IMR-90 (cell line): ENCODE measurements at regions not wholly inside any gene's neighbourhood (a gene's known extent, or its start where the extent isn't known, plus 50 kb on each side); places are given as distances from the start of the nearest gene placed in this dataset.

ENCODE experiments used
- ATAC-seq: fragments of 200-7000 bp; cut with Tn5 transposase; 2 replicates; pipeline ENCODE4 v1.9.1; 2020; ENCODE audit warnings: low read depth, mild to moderate bottlenecking, moderate library complexity
- BruUV-seq: library from RNA; stranded (reverse); fragments of 400-500 nt; replicated peaks from 2 replicates; lab custom pipeline; 2021; lab: Mats Ljungman, UMichigan
- CTCF ChIA-PET: fragments of 300-600 bp; formaldehyde crosslinking; extraction: SDS; loops from one replicate; lab custom pipeline; 2021; ENCODE audit warnings: antibody characterized with exemption; lab: Yijun Ruan, JAX
- POLR2A ChIA-PET: fragments of 300-600 bp; sonication (Branson Sonifier 250); formaldehyde crosslinking; loops from one replicate; lab custom pipeline; 2022; ENCODE audit warnings: antibody characterized with exemption; ENCODE audit not compliant: unreplicated experiment; lab: Charles Lee
- DNase-seq: peaks from one replicate; pipeline ENCODE4 v3.0.0; 2013
- H2AFZ ChIP-seq: replicated peaks from 2 replicates; pipeline ENCODE3; 2013; ENCODE audit warnings: low read length, mild to moderate bottlenecking; ENCODE audit not compliant: poor library complexity
- H2AK5ac ChIP-seq: 2 replicates; pipeline ENCODE4 v1.6.1; 2013; ENCODE audit warnings: low read depth, low read length, inconsistent platforms
- H2AK9ac ChIP-seq: replicated peaks from 2 replicates; pipeline ENCODE3; 2013; ENCODE audit warnings: mild to moderate bottlenecking, low read depth, low read length, moderate library complexity; ENCODE audit not compliant: poor library complexity
- H2BK120ac ChIP-seq: 2 replicates; pipeline ENCODE4 v1.6.1; 2013; ENCODE audit warnings: low read depth, low read length, inconsistent platforms
- H2BK15ac ChIP-seq: 3 replicates; pipeline ENCODE4 v1.6.1; 2013; ENCODE audit warnings: low read depth, low read length, inconsistent platforms
- H2BK20ac ChIP-seq: 2 replicates; pipeline ENCODE4 v1.6.1; 2013; ENCODE audit warnings: low read depth, mild to moderate bottlenecking, inconsistent platforms, low read length, moderate library complexity
- H2BK5ac ChIP-seq: 2 replicates; pipeline ENCODE4 v1.6.1; 2013; ENCODE audit warnings: mild to moderate bottlenecking, low read depth, low read length, inconsistent platforms; ENCODE audit not compliant: poor library complexity, severe bottlenecking
- H3K14ac ChIP-seq: replicated peaks from 2 replicates; pipeline ENCODE4 v1.6.1; 2013; ENCODE audit warnings: low read depth, low read length, inconsistent platforms
- H3K18ac ChIP-seq: 2 replicates; pipeline ENCODE4 v1.6.1; 2013; ENCODE audit warnings: low read depth, low read length, control low read depth
- H3K23ac ChIP-seq: 2 replicates; pipeline ENCODE4 v1.6.1; 2013; ENCODE audit warnings: low read depth, low read length, inconsistent platforms
- H3K27ac ChIP-seq: 2 replicates; pipeline ENCODE4 v1.5.1; 2013; ENCODE audit warnings: mild to moderate bottlenecking, control low read depth, low read length; ENCODE audit not compliant: insufficient read depth
- H3K27me3 ChIP-seq: 2 replicates; pipeline ENCODE4 v1.6.1; 2013; ENCODE audit warnings: low read length; ENCODE audit not compliant: control insufficient read depth, insufficient read depth
- H3K36me3 ChIP-seq: 2 replicates; pipeline ENCODE4 v1.6.1; 2013; ENCODE audit warnings: low read length, mixed read lengths; ENCODE audit not compliant: control insufficient read depth, insufficient read depth
- H3K4ac ChIP-seq: 2 replicates; pipeline ENCODE4 v1.6.1; 2013; ENCODE audit warnings: low read depth, low read length, inconsistent platforms
- H3K4me1 ChIP-seq: 2 replicates; pipeline ENCODE4 v1.6.1; 2013; ENCODE audit warnings: low read length, mixed read lengths; ENCODE audit not compliant: control insufficient read depth, insufficient read depth
- H3K4me2 ChIP-seq: 2 replicates; pipeline ENCODE4 v1.6.1; 2013; ENCODE audit warnings: low read depth, mild to moderate bottlenecking, control low read depth, low read length, moderate library complexity
- H3K4me3 ChIP-seq: 2 replicates; pipeline ENCODE4 v1.5.1; 2013; ENCODE audit warnings: low read depth, mild to moderate bottlenecking, control low read depth, low read length, moderate library complexity; ENCODE audit not compliant: insufficient read depth
- H3K56ac ChIP-seq: 2 replicates; pipeline ENCODE4 v1.6.1; 2013; ENCODE audit warnings: low read length, inconsistent platforms; ENCODE audit not compliant: insufficient read depth; ENCODE audit errors: extremely low read depth
- H3K79me1 ChIP-seq, 2 experiments: 2 replicates each; pipeline ENCODE4 v1.6.1; 2013; ENCODE audit warnings: low read length in 2 of 2, inconsistent platforms in 1 of 2, low read depth in 1 of 2
- H3K9ac ChIP-seq: 2 replicates; pipeline ENCODE4 v1.6.1; 2013; ENCODE audit warnings: low read depth, low read length, control low read depth
- H3K9me1 ChIP-seq: 2 replicates; pipeline ENCODE4 v1.6.1; 2013; ENCODE audit warnings: low read length, inconsistent platforms; ENCODE audit not compliant: insufficient read depth
- H3K9me3 ChIP-seq: 2 replicates; pipeline ENCODE4 v1.6.1; 2013; ENCODE audit warnings: low read length; ENCODE audit not compliant: control insufficient read depth, insufficient read depth
- H4K20me1 ChIP-seq: 2 replicates; pipeline ENCODE4 v1.6.1; 2013; ENCODE audit warnings: low read length, inconsistent platforms; ENCODE audit not compliant: insufficient read depth
- H4K5ac ChIP-seq: 2 replicates; pipeline ENCODE4 v1.6.1; 2013; ENCODE audit warnings: mild to moderate bottlenecking, low read depth, low read length, control low read depth
- H4K8ac ChIP-seq, 2 experiments: 2 replicates each; pipeline ENCODE4 v1.6.1; 2013; ENCODE audit warnings: low read depth in 2 of 2, low read length in 2 of 2, control low read depth in 1 of 2, inconsistent platforms in 1 of 2
- H4K91ac ChIP-seq: 2 replicates; pipeline ENCODE4 v1.6.1; 2013; ENCODE audit warnings: low read depth, low read length, inconsistent platforms; ENCODE audit not compliant: insufficient read depth
- BHLHE40 ChIP-seq: fragments of 150-350 bp; IDR thresholded peaks from 2 replicates; pipeline ENCODE4 v1.6.1; 2016; ENCODE audit warnings: mild to moderate bottlenecking, low read depth, low read length
- CEBPB ChIP-seq: IDR thresholded peaks from 2 replicates; pipeline ENCODE4 v1.6.1; 2012; ENCODE audit warnings: low read depth, low read length, improper control_type of control experiment
- CHD1 ChIP-seq: IDR thresholded peaks from 2 replicates; pipeline ENCODE4 v1.6.1; 2012; ENCODE audit warnings: low read depth, low read length, improper control_type of control experiment
- FOS ChIP-seq: fragments of 150-350 bp; IDR thresholded peaks from 2 replicates; pipeline ENCODE4 v1.6.1; 2016; ENCODE audit warnings: low read depth, low read length
- MAFK ChIP-seq: IDR thresholded peaks from 2 replicates; pipeline ENCODE4 v1.6.1; 2012; ENCODE audit warnings: low read depth, low read length, improper control_type of control experiment
- MAZ ChIP-seq: IDR thresholded peaks from 2 replicates; pipeline ENCODE4 v1.6.1; 2012; ENCODE audit warnings: low read depth, mild to moderate bottlenecking, low read length, improper control_type of control experiment, moderate library complexity, borderline replicate concordance
- MXI1 ChIP-seq: IDR thresholded peaks from 2 replicates; pipeline ENCODE4 v1.6.1; 2012; ENCODE audit warnings: low read depth, mild to moderate bottlenecking, low read length, moderate library complexity, borderline replicate concordance
- NFE2L2 ChIP-seq: fragments of 150-350 bp; IDR thresholded peaks from 2 replicates; pipeline ENCODE4 v1.6.1; 2016; ENCODE audit warnings: low read depth, mild to moderate bottlenecking, low read length
- POLR2A ChIP-seq: IDR thresholded peaks from 2 replicates; pipeline ENCODE4 v1.6.1; 2012; ENCODE audit warnings: mild to moderate bottlenecking, low read depth, low read length
- RAD21 ChIP-seq: IDR thresholded peaks from 2 replicates; pipeline ENCODE4 v1.6.1; 2012; ENCODE audit warnings: low read length, improper control_type of control experiment
- RCOR1 ChIP-seq: IDR thresholded peaks from 2 replicates; pipeline ENCODE4 v1.6.1; 2012; ENCODE audit warnings: mild to moderate bottlenecking, low read length, improper control_type of control experiment; ENCODE audit not compliant: insufficient replicate concordance
- RFX5 ChIP-seq: IDR thresholded peaks from 2 replicates; pipeline ENCODE4 v1.8.0; 2012; ENCODE audit warnings: low read depth, mild to moderate bottlenecking, low read length, moderate library complexity
- SMC3 ChIP-seq: fragments of 150-350 bp; IDR thresholded peaks from 2 replicates; pipeline ENCODE4 v1.6.1; 2016; ENCODE audit warnings: low read depth, mild to moderate bottlenecking, antibody characterized with exemption, low read length, moderate library complexity
- WGBS, 2 experiments: methylation state at CpG; one replicate each; pipeline versions ENCODE4 v1.1.5 to v1.1.7; 2013; ENCODE audit warnings: missing lambda C conversion rate in 2 of 2; ENCODE audit not compliant: insufficient read length in 1 of 2; ENCODE audit errors: extremely low coverage in 2 of 2; 5-methylcytosine and 5-hydroxymethylcytosine counted together
- dilution Hi-C: fragments of 300-500 bp; cut with HindIII; formaldehyde crosslinking; loops from one replicate; pipeline ENCODE4 v1.14.3; 2018; ENCODE audit warnings: low sequenced_read_pairs; ENCODE audit not compliant: unreplicated experiment
- in situ Hi-C: fragments of 300-500 bp; cut with MboI; formaldehyde crosslinking; loops from 3 replicates; pipeline ENCODE4 v1.14.3; 2019; ENCODE audit warnings: low sequenced_read_pairs, inconsistent platforms, mixed read lengths
- intact Hi-C: fragments of 100-400 bp; cut with micrococcal nuclease; formaldehyde crosslinking; loops from 2 replicates; pipeline ENCODE4 v1.10.0; 2022
- TF ChIP-seq, protein P1 (sequence below): fragments of 150-350 bp; IDR thresholded peaks from 2 replicates; pipeline ENCODE4 v1.6.1; 2016; ENCODE audit warnings: low read depth, mild to moderate bottlenecking, low read length, moderate library complexity, borderline replicate concordance
- TF ChIP-seq, protein P2 (sequence below): conservative IDR thresholded peaks from 2 replicates; pipeline ENCODE4 v1.5.1; 2012; ENCODE audit warnings: mild to moderate bottlenecking, low read depth, low read length, improper control_type of control experiment
- TF ChIP-seq, protein P3 (sequence below): fragments of 150-350 bp; IDR thresholded peaks from 2 replicates; pipeline ENCODE4 v1.6.1; 2017; ENCODE audit warnings: mild to moderate bottlenecking, antibody characterized with exemption, low read length, low read depth

DNA sequence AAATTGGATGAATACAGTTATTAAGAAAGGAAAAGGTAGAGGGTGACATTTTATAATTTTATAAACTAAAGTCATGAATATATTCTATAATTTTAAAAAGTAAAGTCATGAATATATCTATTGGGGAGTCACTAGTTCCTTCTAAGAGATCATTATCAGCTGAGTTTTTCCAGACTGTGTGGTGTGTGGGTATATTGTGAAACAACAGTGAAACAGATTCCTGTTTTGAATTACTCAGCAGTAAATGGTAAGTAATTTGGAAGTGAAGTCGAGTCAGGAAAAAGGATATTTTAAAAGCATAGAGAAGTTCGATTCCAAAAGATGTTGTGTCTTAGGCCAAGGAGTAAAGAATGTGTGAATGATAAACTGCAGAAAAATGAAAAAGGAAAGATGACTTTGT lies 1018.2 kb upstream of the NXPH2 start:
- Histone ChIP-seq H3K4me3 (no peak overlapping the region), H3K23ac (no peak overlapping the region), H3K27ac (no peak overlapping the region), H3K27me3 (no peaks in the 10 kb centered on the region), H3K14ac (no peak overlapping the region), H4K20me1 (no peaks in the 10 kb centered on the region), H3K9ac (no peak overlapping the region), H4K91ac (no peak overlapping the region), H2BK15ac (no peak overlapping the region), H3K4ac (no peak overlapping the region), H2BK20ac (no peak overlapping the region), H3K79me1 (no peaks in the 10 kb centered on the region), H2AK5ac (no peak overlapping the region), H3K18ac (no peak overlapping the region), H4K8ac (no peak overlapping the region), H4K5ac (no peak overlapping the region), H3K36me3 (no peaks in the 10 kb centered on the region), H2AK9ac (no peak overlapping the region), H2BK5ac (no peak overlapping the region), H3K9me1 (no peaks in the 10 kb centered on the region), H3K4me2 (no peak overlapping the region), H2AFZ (no peak overlapping the region), H3K56ac (no peak overlapping the region), H3K9me3 (no peaks in the 10 kb centered on the region), H2BK120ac (no peak overlapping the region), H3K4me1 (no peaks in the 10 kb centered on the region)
- in situ Hi-C loops (no loop called here), dilution Hi-C loops (no loop called here), intact Hi-C loops (no loop called here)
- no TSS peak for BruUV-seq
- DNase-seq, result no peak
- TF ChIP-seq, protein P1, sequence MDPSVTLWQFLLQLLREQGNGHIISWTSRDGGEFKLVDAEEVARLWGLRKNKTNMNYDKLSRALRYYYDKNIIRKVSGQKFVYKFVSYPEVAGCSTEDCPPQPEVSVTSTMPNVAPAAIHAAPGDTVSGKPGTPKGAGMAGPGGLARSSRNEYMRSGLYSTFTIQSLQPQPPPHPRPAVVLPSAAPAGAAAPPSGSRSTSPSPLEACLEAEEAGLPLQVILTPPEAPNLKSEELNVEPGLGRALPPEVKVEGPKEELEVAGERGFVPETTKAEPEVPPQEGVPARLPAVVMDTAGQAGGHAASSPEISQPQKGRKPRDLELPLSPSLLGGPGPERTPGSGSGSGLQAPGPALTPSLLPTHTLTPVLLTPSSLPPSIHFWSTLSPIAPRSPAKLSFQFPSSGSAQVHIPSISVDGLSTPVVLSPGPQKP, result no peak
- TF ChIP-seq, protein P2, sequence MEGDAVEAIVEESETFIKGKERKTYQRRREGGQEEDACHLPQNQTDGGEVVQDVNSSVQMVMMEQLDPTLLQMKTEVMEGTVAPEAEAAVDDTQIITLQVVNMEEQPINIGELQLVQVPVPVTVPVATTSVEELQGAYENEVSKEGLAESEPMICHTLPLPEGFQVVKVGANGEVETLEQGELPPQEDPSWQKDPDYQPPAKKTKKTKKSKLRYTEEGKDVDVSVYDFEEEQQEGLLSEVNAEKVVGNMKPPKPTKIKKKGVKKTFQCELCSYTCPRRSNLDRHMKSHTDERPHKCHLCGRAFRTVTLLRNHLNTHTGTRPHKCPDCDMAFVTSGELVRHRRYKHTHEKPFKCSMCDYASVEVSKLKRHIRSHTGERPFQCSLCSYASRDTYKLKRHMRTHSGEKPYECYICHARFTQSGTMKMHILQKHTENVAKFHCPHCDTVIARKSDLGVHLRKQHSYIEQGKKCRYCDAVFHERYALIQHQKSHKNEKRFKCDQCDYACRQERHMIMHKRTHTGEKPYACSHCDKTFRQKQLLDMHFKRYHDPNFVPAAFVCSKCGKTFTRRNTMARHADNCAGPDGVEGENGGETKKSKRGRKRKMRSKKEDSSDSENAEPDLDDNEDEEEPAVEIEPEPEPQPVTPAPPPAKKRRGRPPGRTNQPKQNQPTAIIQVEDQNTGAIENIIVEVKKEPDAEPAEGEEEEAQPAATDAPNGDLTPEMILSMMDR, result no peak
- TF ChIP-seq RCOR1 (no peak), BHLHE40 (no peak), CHD1 (no peak), MAZ (no peak), NFE2L2 (no peak), SMC3 (no peak), POLR2A (no peak), CEBPB (no peak), RAD21 (no peak), MAFK (no peak), FOS (no peak), MXI1 (no peak), RFX5 (no peak)
- TF ChIP-seq, protein P3, sequence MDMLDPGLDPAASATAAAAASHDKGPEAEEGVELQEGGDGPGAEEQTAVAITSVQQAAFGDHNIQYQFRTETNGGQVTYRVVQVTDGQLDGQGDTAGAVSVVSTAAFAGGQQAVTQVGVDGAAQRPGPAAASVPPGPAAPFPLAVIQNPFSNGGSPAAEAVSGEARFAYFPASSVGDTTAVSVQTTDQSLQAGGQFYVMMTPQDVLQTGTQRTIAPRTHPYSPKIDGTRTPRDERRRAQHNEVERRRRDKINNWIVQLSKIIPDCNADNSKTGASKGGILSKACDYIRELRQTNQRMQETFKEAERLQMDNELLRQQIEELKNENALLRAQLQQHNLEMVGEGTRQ, result no peak
- CTCF ChIA-PET, result no interaction called here
- no peak for ATAC-seq
- WGBS, 2 experiments, result 8% methylated on average over 2 of the region's 2 CpGs; no CpG with 5 or more reads in 1 of the 2 experiments
- POLR2A ChIA-PET, result no interaction called here
